ENCODE measurements at regions not wholly inside any gene's neighbourhood (a gene's known extent, or its start where the extent isn't known, plus 50 kb on each side); places are given as distances from the start of the nearest gene placed in this dataset.

GRCh38 chr7:70887186-70887585 is 244.8 kb upstream of the GALNT17 start:
- TF ChIP-seq EZH2 (IDR thresholded peaks at IDR 0.05; ENCODE audit: insufficient read depth, poor library complexity, severe bottlenecking), result no peak
- TF ChIP-seq EZH2phosphoT487 (IDR thresholded peaks at IDR 0.05; ENCODE audit: insufficient read depth, low read depth), result no peak

All from GM23248 (cell line).